ENCODE measurements at regions not wholly inside any gene's neighbourhood (a gene's known extent, or its start where the extent isn't known, plus 50 kb on each side); places are given as distances from the start of the nearest gene placed in this dataset.
A peak's percentile ranks its signal among the peaks of the same experiment; 100 is the strongest.

DNA sequence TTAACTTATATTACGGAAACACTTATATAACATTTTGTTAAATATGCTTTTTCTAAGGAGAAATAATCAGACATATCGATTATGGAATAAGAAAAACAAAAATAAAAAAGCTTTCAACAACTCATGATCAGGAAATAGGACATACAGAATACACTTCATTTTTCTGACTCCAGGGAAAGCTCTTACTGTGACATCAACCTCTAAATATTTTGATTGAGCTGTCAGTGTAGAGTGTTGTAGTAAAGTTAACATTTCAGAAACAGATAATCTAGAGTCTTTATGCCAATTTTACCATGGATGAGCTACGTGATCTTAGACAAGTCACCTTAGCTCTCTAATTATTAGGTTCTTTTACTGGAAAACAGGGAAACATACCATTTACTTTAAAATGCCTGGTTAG lies 218.9 kb upstream of the SORCS1 start:
- Histone ChIP-seq H3K27me3 (ENCODE audit: low read length) (no peaks in the 10 kb centered on the region), H3K4me3 (ENCODE audit: low read length) (no peak overlapping the region), H3K4me1 (ENCODE audit: insufficient read depth, low read length) (peaks cover 8% of the 10 kb centered on the region; the same call in 1 of the 2 replicates), H3K36me3 (ENCODE audit: low read depth, low read length) (no peaks in the 10 kb centered on the region), H3K9me2 (replicated peaks; ENCODE audit: low read length) (no peaks in the 10 kb centered on the region), H3K27ac (ENCODE audit: low read length) (no peak overlapping the region), H2AFZ (ENCODE audit: low read length) (no peak overlapping the region), H4K20me1 (ENCODE audit: low read length) (no peaks in the 10 kb centered on the region), H3K9ac (ENCODE audit: low read length) (no peak overlapping the region), H3K4me2 (ENCODE audit: low read length) (no peak overlapping the region), H3K9me3 (ENCODE audit: low read length) (no peaks in the 10 kb centered on the region), H3F3A (ENCODE audit: low read length, unreplicated experiment) (no peaks in the 10 kb centered on the region), H3K79me2 (ENCODE audit: low read length) (no peaks in the 10 kb centered on the region)
- intact Hi-C loops (cut with micrococcal nuclease): no loop called here
- BruUV-seq (replicated peaks): no TSS peak
- ATAC-seq: no peak
- ChIA-PET CTCF (no interaction called here), POLR2A (ENCODE audit: unreplicated experiment) (no interaction called here)
- no peak for DNase-seq
- TF ChIP-seq EZH2phosphoT487 (IDR thresholded peaks at IDR 0.05; ENCODE audit: borderline replicate concordance, low read length): no peak
- TF ChIP-seq, protein P1, sequence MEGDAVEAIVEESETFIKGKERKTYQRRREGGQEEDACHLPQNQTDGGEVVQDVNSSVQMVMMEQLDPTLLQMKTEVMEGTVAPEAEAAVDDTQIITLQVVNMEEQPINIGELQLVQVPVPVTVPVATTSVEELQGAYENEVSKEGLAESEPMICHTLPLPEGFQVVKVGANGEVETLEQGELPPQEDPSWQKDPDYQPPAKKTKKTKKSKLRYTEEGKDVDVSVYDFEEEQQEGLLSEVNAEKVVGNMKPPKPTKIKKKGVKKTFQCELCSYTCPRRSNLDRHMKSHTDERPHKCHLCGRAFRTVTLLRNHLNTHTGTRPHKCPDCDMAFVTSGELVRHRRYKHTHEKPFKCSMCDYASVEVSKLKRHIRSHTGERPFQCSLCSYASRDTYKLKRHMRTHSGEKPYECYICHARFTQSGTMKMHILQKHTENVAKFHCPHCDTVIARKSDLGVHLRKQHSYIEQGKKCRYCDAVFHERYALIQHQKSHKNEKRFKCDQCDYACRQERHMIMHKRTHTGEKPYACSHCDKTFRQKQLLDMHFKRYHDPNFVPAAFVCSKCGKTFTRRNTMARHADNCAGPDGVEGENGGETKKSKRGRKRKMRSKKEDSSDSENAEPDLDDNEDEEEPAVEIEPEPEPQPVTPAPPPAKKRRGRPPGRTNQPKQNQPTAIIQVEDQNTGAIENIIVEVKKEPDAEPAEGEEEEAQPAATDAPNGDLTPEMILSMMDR (conservative IDR thresholded peaks at IDR 0.05; ENCODE audit: low read depth, low read length): no peak
- no peak for TF ChIP-seq EZH2 (IDR thresholded peaks at IDR 0.05; ENCODE audit: low read length, unreplicated experiment)

DNA sequence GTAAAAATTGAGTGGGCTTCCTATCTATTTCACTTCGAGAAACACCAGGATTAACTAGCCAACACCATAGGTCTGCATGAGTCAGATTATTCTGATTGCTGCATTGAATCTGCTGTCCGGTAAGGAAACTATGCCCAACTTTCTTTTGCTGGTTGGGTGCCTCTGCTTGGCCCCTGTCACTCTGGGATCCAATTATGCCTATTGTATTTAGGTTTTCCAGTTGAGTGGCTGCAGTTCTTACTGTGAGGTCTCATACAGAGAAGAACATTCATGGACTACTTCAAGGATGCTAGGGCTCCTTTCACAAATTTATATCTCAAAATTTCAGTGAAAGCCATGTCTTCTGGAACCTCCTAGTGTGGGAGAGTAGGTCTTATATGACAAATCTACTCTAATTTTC lies 215.1 kb upstream of the SORCS1 start:
- DNase-seq: no peak

DNA sequence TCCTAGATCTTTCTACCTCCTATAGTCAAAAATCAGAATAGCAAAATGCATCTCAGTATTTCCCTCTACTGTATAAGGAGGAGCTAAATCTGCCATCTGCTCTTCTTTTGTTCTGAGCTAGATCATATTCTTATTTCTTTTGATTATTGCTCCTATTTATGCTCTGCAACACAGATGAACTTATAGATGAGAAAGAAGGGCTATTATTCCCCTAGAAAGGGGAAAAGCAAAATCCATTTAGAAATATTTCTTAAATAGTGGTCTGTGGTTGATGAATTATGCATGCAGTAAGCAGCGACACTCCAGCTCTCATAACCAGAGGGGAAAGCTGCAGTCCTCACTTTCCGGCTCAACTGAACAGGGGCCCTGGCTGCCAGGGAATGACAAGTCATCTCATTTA lies 207.3 kb upstream of the SORCS1 start:
- Histone ChIP-seq H4K20me1 (ENCODE audit: low read length) (no peaks in the 10 kb centered on the region), H3K4me1 (ENCODE audit: insufficient read depth, low read length) (no peaks in the 10 kb centered on the region), H3K9me2 (replicated peaks; ENCODE audit: low read length) (no peaks in the 10 kb centered on the region), H3K9me3 (ENCODE audit: low read length) (no peaks in the 10 kb centered on the region), H3K36me3 (ENCODE audit: low read depth, low read length) (no peaks in the 10 kb centered on the region), H3K4me3 (ENCODE audit: low read length) (no peak overlapping the region), H3K27me3 (ENCODE audit: low read length) (no peaks in the 10 kb centered on the region), H3K4me2 (ENCODE audit: low read length) (no peak overlapping the region), H3K79me2 (ENCODE audit: low read length) (no peaks in the 10 kb centered on the region), H3K9ac (ENCODE audit: low read length) (no peak overlapping the region), H2AFZ (ENCODE audit: low read length) (0 out of 2 replicates have a peak overlapping the region, but pooled peaks have one; percentile 34), H3F3A (ENCODE audit: low read length, unreplicated experiment) (no peaks in the 10 kb centered on the region), H3K27ac (ENCODE audit: low read length) (no peak overlapping the region)
- CTCF ChIA-PET: no interaction called here
- ATAC-seq (no peak), DNase-seq (no peak)
- TF ChIP-seq EZH2 (IDR thresholded peaks at IDR 0.05; ENCODE audit: low read length, unreplicated experiment) (no peak), EZH2phosphoT487 (IDR thresholded peaks at IDR 0.05; ENCODE audit: borderline replicate concordance, low read length) (no peak)
- TF ChIP-seq, protein P1 (conservative IDR thresholded peaks at IDR 0.05; ENCODE audit: low read depth, low read length): no peak
- BruUV-seq (replicated peaks): no TSS peak
- POLR2A ChIA-PET (ENCODE audit: unreplicated experiment): interaction anchor here (0.7 kb wide), 1 partner anchor 697 kb away, joined by 3 read pairs; no protein-coding TSS in a partner anchor
- intact Hi-C loops (cut with micrococcal nuclease): no loop called here

More for the DNA sequence above, 215.1 kb upstream of the SORCS1 start:
- H3K9me3 ChIP-seq (ENCODE audit: low read length): no peaks in the 10 kb centered on the region
- H3K9me2 ChIP-seq (replicated peaks; ENCODE audit: low read length): no peaks in the 10 kb centered on the region
- no peak overlapping the region for H3K4me2 ChIP-seq (ENCODE audit: low read length)
- H3K4me1 ChIP-seq (ENCODE audit: insufficient read depth, low read length): no peaks in the 10 kb centered on the region
- intact Hi-C loops (cut with micrococcal nuclease): no loop called here
- no peaks in the 10 kb centered on the region for H3K27me3 ChIP-seq (ENCODE audit: low read length)
- no peaks in the 10 kb centered on the region for H3K79me2 ChIP-seq (ENCODE audit: low read length)
- no peak overlapping the region for H3K27ac ChIP-seq (ENCODE audit: low read length)
- TF ChIP-seq, protein P1 (conservative IDR thresholded peaks at IDR 0.05; ENCODE audit: low read depth, low read length): no peak
- no peak for TF ChIP-seq EZH2 (IDR thresholded peaks at IDR 0.05; ENCODE audit: low read length, unreplicated experiment)
- TF ChIP-seq EZH2phosphoT487 (IDR thresholded peaks at IDR 0.05; ENCODE audit: borderline replicate concordance, low read length): no peak
- POLR2A ChIA-PET (ENCODE audit: unreplicated experiment): no interaction called here
- H3K4me3 ChIP-seq (ENCODE audit: low read length): no peak overlapping the region
- H4K20me1 ChIP-seq (ENCODE audit: low read length): no peaks in the 10 kb centered on the region
- no peak overlapping the region for H3K9ac ChIP-seq (ENCODE audit: low read length)
- CTCF ChIA-PET: no interaction called here
- BruUV-seq (replicated peaks): no TSS peak
- no peak overlapping the region for H2AFZ ChIP-seq (ENCODE audit: low read length)
- no peaks in the 10 kb centered on the region for H3F3A ChIP-seq (ENCODE audit: low read length, unreplicated experiment)
- no peak for ATAC-seq
- H3K36me3 ChIP-seq (ENCODE audit: low read depth, low read length): no peaks in the 10 kb centered on the region
